Dermis microvascular lymphatic vessel endothelial cell (primary cell): ENCODE measurements at regions not wholly inside any gene's neighbourhood (a gene's known extent, or its start where the extent isn't known, plus 50 kb on each side); places are given as distances from the start of the nearest gene placed in this dataset.

Experiments used
- DNase-seq, 2 donors: peaks; one replicate each; pipeline versions ENCODE4 v3.0.0 to v3.0.0-alpha.2; 2010; ENCODE audit warnings: low read depth in 2 of 2

DNA sequence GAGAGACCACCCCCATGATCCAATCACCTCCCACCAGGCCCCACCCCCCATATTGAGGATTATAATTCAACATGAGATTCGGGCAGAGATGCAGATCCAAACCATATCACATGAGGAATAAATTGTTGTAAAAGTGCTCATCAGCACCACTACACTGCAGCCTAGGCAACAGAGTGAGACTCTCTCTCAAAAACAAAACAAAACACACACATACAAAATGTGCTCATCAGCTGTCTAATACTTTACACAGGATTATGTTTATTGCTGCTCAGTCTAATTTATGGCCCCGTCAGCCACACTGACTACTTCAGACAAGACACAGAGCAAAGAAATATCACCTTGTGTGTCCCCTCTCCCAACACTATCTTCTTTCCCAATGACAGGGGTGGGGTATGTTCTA lies 72.9 kb upstream of the PPM1J start:
- no peak for DNase-seq

DNA sequence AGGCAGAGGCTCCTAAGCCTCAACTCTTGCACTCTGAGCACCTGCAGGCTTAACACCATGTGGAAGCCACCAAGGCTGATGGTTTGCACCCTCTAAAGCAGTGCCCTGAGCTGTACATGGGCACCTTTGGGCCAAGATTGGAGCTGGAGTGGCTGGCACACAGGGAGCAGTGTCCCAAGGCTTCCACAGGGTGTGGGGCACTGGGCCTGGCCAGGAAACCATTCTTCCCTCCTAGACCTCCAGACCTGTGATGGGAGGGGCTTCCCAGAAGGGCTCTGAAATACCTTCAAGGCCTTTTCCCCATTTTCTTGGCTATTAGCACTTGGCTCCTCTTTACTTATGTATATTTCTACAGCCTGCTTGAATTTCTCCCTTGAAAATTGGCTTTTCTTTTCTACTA lies 67.9 kb upstream of the PPM1J start:
- no peak for DNase-seq

DNA sequence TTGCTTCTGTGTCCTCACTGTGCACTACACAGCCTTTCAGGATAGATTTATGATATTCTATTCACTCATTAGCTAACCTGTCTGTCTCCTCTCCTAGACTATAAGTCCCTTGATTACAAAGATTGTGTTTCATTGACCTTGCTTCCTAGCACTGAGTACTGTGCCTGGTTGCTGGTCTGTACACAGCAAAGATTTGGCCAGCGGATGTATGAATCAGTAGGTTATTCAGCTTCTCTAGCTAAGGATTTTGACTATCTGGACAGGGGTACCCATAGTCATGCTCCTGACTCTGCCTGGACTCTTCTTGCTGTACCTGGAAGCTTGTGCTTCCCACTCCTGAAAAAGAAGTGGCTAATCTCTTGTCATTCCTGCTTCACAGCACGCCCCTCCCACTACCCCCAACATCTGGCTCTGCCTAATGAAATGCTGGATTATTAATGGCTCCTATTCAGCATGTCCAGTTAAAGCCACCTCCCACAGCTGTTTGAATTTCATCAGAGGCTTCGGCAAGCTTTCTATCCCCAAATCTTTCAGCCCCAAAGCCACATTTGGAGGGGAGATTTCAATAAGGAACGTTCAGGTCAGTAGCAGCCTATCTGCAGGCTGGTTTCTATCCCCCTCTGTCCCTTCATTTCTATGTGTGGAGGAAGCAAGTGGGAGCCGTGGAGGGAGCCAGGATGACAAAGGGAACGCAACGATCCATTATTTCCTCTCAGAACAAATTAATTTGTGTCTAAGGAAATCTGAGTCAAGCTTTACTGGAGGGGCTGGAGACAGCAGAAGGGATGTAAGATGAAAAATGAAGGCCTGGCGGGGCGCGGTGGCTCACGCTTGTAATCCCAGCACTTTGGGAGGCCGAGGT lies 64.8 kb upstream of the PPM1J start:
- DNase-seq = no peak

DNA sequence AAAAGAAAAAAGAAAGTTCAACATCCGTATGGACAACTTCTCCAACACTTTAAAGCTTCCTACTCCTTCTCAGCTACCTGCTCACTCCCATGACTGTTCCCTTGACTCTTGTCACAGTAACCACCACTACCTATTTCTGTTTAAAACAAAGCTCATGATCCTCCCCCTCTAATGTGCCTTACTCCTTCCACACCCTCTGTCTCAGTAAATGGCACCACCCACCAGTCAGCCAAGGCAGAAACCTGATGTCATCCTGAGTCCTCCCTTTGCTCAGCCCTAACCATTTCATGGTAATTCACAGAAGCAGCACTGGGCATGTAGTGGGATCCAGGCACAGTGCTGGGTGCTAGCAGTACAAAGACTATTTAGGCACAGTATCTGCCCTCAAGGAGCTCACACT lies 63.0 kb upstream of the PPM1J start:
- no peak for DNase-seq

DNA sequence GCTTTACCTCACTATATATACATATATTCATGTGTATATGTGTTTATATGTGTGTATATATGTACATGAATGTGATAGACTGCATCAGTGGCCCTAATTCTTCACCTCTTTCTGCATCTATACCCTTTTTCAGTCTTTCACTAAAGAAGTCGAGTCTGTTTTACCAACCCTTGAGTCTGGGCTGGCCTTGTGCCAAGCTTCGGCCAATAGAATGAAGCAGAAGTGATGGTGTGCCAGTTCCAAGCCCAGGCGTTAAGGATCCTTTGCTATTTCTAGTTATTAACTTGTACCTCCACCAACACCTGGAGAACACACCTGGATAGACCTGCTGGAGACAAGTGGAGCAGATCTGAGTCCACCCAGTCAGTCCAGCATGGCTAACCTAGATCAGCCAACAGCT lies 61.6 kb upstream of the PPM1J start:
- no peak for DNase-seq

DNA sequence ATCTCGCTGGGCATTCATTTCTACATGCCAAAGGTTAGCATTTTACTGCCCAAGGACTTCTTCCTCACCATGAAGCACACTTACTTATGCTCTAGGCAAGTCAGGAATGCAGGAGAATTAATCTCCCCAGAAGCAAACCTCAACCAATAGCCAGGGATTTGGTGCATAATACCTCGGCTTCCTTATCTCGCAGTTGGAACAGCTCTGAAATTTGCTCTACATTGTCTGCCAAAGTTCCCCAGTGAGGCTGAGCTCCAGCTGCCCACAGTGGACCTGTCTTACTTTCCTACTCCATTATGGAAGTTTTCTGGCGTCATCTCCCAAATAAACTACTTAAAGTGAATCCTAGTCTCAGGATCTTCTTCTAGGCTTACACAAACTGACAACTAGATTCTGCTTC lies 57.6 kb upstream of the PPM1J start:
- no peak for DNase-seq

DNA sequence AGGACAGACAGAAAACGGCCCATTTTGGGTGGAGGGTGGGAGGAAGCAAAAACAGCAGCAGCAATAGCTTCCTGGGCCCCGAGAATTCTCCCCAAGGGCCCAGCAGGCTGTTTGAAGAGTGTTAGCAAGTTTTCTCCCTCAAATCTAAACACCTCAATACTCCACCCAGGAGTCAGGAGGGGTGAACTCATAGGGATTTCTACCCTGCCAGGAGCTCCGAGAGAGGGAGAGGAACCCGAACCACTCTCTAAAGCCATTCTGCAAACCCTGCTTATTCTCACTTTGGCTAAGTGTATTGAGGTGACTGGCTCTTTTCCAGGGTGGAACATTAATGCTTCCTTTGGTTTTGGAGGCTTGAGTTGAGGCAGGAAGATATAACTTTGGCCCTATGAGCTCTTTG lies 55.6 kb upstream of the PPM1J start:
- DNase-seq = no peak

DNA sequence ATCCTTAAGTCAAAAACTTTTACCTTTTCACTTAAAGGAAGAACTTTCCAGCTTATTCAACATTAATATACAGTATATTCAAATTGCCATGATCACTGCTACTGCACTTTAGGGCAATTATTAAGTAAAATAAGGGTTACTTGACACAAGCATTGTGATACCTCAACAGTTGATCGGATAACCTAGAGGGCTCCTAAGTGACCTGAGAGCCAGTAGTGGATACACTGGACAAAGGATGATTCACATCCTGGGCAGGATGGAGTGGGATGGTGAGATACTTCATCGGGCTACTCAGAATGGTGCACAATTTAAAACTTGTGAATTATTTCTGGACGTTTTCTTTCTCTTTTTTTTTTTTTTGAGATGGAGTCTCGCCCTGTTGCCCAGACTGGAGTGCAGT lies 54.5 kb upstream of the PPM1J start:
- DNase-seq = peak in 1 of 2 donors; percentile 20

DNA sequence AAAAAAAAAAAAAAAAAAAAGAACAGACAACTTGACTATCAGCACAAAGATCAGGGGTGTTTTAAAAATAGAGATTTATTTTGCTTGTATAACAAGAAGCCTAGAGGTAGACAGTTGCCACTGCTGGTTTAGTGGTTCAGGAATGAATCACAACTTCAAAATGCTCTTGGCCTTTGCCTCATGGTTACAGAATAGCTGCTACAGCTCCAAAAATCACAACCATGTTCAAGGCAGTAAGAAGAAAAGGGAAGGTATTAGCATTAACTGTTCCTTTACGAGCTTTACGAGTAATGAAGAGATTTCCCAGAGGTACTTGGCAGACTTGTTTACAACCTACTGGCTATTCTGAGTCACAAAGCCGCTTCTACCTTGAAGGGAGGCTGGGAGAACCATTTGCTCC lies 52.5 kb upstream of the PPM1J start:
- DNase-seq = no peak
